HEK293 (cell line): ENCODE measurements at regions not wholly inside any gene's neighbourhood (a gene's known extent, or its start where the extent isn't known, plus 50 kb on each side); places are given as distances from the start of the nearest gene placed in this dataset.

Experiments used
- CTCF ChIA-PET: fragments of 350-600 bp; formaldehyde crosslinking; extraction: SDS; loops from one replicate; lab custom pipeline; 2021; ENCODE audit warnings: antibody characterized with exemption; lab: Yijun Ruan, JAX
- POLR2A ChIA-PET: fragments of 300-600 bp; formaldehyde crosslinking; extraction: SDS; loops from one replicate; lab custom pipeline; 2020; ENCODE audit warnings: antibody characterized with exemption, inconsistent platforms; lab: Yijun Ruan, JAX
- H3K27ac ChIP-seq: fragments of 200-500 bp; sonication (Bioruptor generic); 2 replicates; pipeline ENCODE4 v1.5.1; 2014; ENCODE audit warnings: low read depth, low read length, control low read depth, inconsistent platforms; ENCODE audit errors: extremely low read depth
- H3K36me3 ChIP-seq, 2 experiments: fragments of 200-500 bp in 1 of 2; sonication (Bioruptor generic) in 1 of 2; 1 replicate in 1 of 2; 2 replicates in 1 of 2; pipeline ENCODE4 v1.5.1; 2014 to 2017; ENCODE audit warnings: inconsistent platforms in 2 of 2, low read length in 2 of 2; ENCODE audit not compliant: control insufficient read depth in 2 of 2, insufficient read depth in 1 of 2
- H3K4me1 ChIP-seq: fragments of 200-500 bp; sonication (Bioruptor generic); 2 replicates; pipeline ENCODE4 v1.5.1; 2014; ENCODE audit warnings: mild to moderate bottlenecking, low read length, inconsistent platforms; ENCODE audit not compliant: control insufficient read depth, insufficient read depth
- H3K4me3 ChIP-seq: 2 replicates; pipeline ENCODE4 v1.5.1; 2011; ENCODE audit warnings: low read depth, mild to moderate bottlenecking, control low read depth, low read length, moderate library complexity
- H3K9me3 ChIP-seq: fragments of 200-500 bp; sonication (Bioruptor generic); 2 replicates; pipeline ENCODE4 v1.5.1; 2014; ENCODE audit warnings: low read depth, low read length, inconsistent platforms; ENCODE audit not compliant: control insufficient read depth, insufficient read depth
- WT1 ChIP-seq: fragments of 450-650 bp; formaldehyde crosslinking; IDR thresholded peaks from 2 replicates; pipeline ENCODE4 v1.5.1; 2016; ENCODE audit warnings: missing biosample characterization, missing genetic modification characterization
- ZNF292 ChIP-seq: fragments of 450-650 bp; formaldehyde crosslinking; IDR thresholded peaks from 2 replicates; pipeline ENCODE4 v1.5.1; 2016; ENCODE audit warnings: low read depth, missing biosample characterization, missing genetic modification characterization, borderline replicate concordance
- ZNF354C ChIP-seq: fragments of 450-650 bp; formaldehyde crosslinking; IDR thresholded peaks from 2 replicates; pipeline ENCODE4 v1.5.1; 2016; ENCODE audit warnings: missing biosample characterization, missing genetic modification characterization, low read depth, borderline replicate concordance
- ZNF416 ChIP-seq: fragments of 450-650 bp; formaldehyde crosslinking; IDR thresholded peaks from 2 replicates; pipeline ENCODE4 v1.5.1; 2016; ENCODE audit warnings: missing biosample characterization, missing genetic modification characterization
- ZNF529 ChIP-seq: fragments of 450-650 bp; formaldehyde crosslinking; IDR thresholded peaks from 2 replicates; pipeline ENCODE4 v1.5.1; 2017; ENCODE audit warnings: missing genetic modification characterization, missing biosample characterization; ENCODE audit not compliant: insufficient replicate concordance
- ZNF776 ChIP-seq: fragments of 450-650 bp; formaldehyde crosslinking; IDR thresholded peaks from 2 replicates; pipeline ENCODE4 v1.5.0; 2017; ENCODE audit warnings: missing biosample characterization, missing genetic modification characterization, borderline replicate concordance
- ZNF792 ChIP-seq: fragments of 450-650 bp; formaldehyde crosslinking; IDR thresholded peaks from 2 replicates; pipeline ENCODE4 v1.5.1; 2016; ENCODE audit warnings: missing biosample characterization, missing genetic modification characterization
- ZNF830 ChIP-seq: fragments of 450-650 bp; IDR thresholded peaks from 2 replicates; pipeline ENCODE4 v1.5.0; 2018; ENCODE audit warnings: missing biosample characterization, missing genetic modification characterization, low read depth, mild to moderate bottlenecking, moderate library complexity
- TF ChIP-seq, protein P1 (sequence below): fragments of 450-650 bp; formaldehyde crosslinking; IDR thresholded peaks from 2 replicates; pipeline ENCODE4 v1.5.1; 2016; ENCODE audit warnings: missing biosample characterization, missing genetic modification characterization
- TF ChIP-seq, protein P2 (sequence below): fragments of 450-650 bp; formaldehyde crosslinking; IDR thresholded peaks from 2 replicates; pipeline ENCODE4 v1.5.1; 2016; ENCODE audit warnings: missing biosample characterization, missing genetic modification characterization
- TF ChIP-seq, protein P3 (sequence below): fragments of 450-650 bp; formaldehyde crosslinking; IDR thresholded peaks from 2 replicates; pipeline ENCODE4 v1.5.1; 2016; ENCODE audit warnings: missing biosample characterization, missing genetic modification characterization
- TF ChIP-seq, protein P4 (sequence below): fragments of 450-650 bp; formaldehyde crosslinking; IDR thresholded peaks from 2 replicates; pipeline ENCODE4 v1.5.1; 2016; ENCODE audit warnings: missing biosample characterization, missing genetic modification characterization, borderline replicate concordance
- TF ChIP-seq, protein P5 (sequence below): fragments of 450-650 bp; formaldehyde crosslinking; IDR thresholded peaks from 2 replicates; pipeline ENCODE4 v1.5.1; 2016; ENCODE audit warnings: missing biosample characterization, missing genetic modification characterization, borderline replicate concordance
- TF ChIP-seq, protein P6 (sequence below): fragments of 450-650 bp; formaldehyde crosslinking; IDR thresholded peaks from 2 replicates; pipeline ENCODE4 v1.5.1; 2016; ENCODE audit warnings: missing biosample characterization, missing genetic modification characterization, low read depth

DNA sequence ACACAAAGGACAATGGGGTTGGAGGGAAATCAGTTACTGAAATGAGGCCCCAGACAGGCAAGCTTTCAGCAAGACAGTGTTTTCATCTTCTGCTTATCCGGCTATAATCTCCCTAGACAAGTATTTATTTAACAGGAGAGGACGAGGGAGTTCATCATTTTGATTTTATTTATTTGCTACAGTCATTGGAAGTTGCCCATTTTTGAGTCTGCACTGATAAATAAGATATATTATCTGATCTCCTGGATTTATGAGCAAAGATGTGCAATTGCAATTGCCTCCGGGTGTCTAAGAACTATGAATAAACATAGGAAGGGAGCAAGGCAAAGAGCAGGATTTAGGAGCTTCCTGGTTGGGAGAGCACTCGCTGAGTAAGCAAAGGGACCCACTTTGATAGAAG, 263.2 kb upstream of the EDA2R start (continued):
- TF ChIP-seq, protein P1, sequence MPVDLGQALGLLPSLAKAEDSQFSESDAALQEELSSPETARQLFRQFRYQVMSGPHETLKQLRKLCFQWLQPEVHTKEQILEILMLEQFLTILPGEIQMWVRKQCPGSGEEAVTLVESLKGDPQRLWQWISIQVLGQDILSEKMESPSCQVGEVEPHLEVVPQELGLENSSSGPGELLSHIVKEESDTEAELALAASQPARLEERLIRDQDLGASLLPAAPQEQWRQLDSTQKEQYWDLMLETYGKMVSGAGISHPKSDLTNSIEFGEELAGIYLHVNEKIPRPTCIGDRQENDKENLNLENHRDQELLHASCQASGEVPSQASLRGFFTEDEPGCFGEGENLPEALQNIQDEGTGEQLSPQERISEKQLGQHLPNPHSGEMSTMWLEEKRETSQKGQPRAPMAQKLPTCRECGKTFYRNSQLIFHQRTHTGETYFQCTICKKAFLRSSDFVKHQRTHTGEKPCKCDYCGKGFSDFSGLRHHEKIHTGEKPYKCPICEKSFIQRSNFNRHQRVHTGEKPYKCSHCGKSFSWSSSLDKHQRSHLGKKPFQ (tag by site-specific recombination): no peak

DNA sequence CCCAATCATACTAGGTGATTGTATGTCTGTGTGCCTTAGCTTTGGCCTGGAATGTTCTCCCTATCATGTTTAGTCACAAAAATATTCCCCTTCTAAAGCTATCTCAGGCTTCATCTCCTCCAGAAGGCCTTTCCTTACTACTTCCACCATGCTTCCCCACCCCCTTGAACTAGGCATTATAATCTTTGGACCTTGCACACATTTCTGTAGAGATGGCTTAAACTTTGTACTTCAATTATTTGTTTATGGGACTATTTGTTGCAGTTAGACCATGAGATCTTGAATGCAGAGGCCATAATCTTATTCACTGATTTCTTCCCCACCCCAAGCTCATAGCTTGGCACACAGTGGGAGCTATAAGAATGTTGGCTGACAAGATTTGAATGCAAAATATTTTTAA, 262.0 kb upstream of the EDA2R start:
- TF ChIP-seq ZNF354C (tag by site-specific recombination) (no peak), ZNF792 (tag by site-specific recombination) (no peak), ZNF292 (tag by site-specific recombination) (no peak), ZNF830 (tag by site-specific recombination) (no peak)
- TF ChIP-seq, protein P2, sequence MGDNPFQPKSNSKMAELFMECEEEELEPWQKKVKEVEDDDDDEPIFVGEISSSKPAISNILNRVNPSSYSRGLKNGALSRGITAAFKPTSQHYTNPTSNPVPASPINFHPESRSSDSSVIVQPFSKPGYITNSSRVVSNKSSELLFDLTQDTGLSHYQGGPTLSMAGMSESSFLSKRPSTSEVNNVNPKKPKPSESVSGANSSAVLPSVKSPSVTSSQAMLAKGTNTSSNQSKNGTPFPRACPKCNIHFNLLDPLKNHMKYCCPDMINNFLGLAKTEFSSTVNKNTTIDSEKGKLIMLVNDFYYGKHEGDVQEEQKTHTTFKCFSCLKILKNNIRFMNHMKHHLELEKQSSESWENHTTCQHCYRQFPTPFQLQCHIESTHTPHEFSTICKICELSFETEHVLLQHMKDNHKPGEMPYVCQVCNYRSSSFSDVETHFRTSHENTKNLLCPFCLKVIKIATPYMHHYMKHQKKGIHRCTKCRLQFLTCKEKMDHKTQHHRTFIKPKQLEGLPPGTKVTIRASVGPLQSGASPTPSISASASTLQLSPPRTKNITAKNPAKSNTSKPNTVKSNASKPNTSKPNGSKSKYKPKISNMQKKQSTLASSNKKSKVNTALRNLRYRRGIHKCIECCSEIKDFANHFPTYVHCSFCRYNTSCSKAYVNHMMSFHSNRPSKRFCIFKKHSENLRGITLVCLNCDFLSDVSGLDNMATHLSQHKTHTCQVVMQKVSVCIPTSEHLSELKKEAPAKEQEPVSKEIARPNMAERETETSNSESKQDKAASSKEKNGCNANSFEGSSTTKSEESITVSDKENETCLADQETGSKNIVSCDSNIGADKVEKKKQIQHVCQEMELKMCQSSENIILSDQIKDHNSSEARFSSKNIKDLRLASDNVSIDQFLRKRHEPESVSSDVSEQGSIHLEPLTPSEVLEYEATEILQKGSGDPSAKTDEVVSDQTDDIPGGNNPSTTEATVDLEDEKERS: no peak
- TF ChIP-seq, protein P1 (tag by site-specific recombination): no peak
- TF ChIP-seq, protein P3, sequence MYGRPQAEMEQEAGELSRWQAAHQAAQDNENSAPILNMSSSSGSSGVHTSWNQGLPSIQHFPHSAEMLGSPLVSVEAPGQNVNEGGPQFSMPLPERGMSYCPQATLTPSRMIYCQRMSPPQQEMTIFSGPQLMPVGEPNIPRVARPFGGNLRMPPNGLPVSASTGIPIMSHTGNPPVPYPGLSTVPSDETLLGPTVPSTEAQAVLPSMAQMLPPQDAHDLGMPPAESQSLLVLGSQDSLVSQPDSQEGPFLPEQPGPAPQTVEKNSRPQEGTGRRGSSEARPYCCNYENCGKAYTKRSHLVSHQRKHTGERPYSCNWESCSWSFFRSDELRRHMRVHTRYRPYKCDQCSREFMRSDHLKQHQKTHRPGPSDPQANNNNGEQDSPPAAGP (tag by site-specific recombination): no peak
- TF ChIP-seq, protein P4, sequence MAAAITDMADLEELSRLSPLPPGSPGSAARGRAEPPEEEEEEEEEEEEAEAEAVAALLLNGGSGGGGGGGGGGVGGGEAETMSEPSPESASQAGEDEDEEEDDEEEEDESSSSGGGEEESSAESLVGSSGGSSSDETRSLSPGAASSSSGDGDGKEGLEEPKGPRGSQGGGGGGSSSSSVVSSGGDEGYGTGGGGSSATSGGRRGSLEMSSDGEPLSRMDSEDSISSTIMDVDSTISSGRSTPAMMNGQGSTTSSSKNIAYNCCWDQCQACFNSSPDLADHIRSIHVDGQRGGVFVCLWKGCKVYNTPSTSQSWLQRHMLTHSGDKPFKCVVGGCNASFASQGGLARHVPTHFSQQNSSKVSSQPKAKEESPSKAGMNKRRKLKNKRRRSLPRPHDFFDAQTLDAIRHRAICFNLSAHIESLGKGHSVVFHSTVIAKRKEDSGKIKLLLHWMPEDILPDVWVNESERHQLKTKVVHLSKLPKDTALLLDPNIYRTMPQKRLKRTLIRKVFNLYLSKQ (tag by site-specific recombination): no peak
- TF ChIP-seq, all 188 proteins: peak for 0
- no peak overlapping the region for H3K27ac ChIP-seq

DNA sequence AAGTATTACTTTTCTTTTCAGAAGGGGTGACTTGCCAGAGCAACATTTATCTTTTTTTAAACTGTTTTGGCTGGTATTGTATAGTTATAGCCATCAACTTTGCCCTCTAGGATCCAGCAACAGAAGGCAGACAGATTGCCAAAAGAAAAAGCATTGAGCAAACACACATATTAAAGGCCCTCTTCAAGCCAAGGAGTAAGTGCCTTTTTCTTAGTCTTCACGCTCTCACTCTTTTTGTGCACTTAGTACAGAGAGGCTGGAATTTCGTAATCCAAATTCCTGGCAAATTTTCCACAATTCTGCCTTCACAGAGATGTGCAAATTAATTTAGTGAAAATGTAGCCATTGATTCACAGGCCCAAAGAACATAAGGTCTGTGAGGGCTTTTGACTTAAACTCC, 253.1 kb upstream of the EDA2R start:
- POLR2A ChIA-PET: no interaction called here
- TF ChIP-seq ZNF292 (tag by site-specific recombination) (no peak), ZNF529 (tag by site-specific recombination) (no peak), ZNF776 (tag by site-specific recombination) (no peak), WT1 (no peak), ZNF416 (no peak)
- TF ChIP-seq, protein P5, sequence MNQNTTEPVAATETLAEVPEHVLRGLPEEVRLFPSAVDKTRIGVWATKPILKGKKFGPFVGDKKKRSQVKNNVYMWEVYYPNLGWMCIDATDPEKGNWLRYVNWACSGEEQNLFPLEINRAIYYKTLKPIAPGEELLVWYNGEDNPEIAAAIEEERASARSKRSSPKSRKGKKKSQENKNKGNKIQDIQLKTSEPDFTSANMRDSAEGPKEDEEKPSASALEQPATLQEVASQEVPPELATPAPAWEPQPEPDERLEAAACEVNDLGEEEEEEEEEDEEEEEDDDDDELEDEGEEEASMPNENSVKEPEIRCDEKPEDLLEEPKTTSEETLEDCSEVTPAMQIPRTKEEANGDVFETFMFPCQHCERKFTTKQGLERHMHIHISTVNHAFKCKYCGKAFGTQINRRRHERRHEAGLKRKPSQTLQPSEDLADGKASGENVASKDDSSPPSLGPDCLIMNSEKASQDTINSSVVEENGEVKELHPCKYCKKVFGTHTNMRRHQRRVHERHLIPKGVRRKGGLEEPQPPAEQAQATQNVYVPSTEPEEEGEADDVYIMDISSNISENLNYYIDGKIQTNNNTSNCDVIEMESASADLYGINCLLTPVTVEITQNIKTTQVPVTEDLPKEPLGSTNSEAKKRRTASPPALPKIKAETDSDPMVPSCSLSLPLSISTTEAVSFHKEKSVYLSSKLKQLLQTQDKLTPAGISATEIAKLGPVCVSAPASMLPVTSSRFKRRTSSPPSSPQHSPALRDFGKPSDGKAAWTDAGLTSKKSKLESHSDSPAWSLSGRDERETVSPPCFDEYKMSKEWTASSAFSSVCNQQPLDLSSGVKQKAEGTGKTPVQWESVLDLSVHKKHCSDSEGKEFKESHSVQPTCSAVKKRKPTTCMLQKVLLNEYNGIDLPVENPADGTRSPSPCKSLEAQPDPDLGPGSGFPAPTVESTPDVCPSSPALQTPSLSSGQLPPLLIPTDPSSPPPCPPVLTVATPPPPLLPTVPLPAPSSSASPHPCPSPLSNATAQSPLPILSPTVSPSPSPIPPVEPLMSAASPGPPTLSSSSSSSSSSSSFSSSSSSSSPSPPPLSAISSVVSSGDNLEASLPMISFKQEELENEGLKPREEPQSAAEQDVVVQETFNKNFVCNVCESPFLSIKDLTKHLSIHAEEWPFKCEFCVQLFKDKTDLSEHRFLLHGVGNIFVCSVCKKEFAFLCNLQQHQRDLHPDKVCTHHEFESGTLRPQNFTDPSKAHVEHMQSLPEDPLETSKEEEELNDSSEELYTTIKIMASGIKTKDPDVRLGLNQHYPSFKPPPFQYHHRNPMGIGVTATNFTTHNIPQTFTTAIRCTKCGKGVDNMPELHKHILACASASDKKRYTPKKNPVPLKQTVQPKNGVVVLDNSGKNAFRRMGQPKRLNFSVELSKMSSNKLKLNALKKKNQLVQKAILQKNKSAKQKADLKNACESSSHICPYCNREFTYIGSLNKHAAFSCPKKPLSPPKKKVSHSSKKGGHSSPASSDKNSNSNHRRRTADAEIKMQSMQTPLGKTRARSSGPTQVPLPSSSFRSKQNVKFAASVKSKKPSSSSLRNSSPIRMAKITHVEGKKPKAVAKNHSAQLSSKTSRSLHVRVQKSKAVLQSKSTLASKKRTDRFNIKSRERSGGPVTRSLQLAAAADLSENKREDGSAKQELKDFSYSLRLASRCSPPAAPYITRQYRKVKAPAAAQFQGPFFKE (tag by site-specific recombination): no peak
- TF ChIP-seq, protein P6, sequence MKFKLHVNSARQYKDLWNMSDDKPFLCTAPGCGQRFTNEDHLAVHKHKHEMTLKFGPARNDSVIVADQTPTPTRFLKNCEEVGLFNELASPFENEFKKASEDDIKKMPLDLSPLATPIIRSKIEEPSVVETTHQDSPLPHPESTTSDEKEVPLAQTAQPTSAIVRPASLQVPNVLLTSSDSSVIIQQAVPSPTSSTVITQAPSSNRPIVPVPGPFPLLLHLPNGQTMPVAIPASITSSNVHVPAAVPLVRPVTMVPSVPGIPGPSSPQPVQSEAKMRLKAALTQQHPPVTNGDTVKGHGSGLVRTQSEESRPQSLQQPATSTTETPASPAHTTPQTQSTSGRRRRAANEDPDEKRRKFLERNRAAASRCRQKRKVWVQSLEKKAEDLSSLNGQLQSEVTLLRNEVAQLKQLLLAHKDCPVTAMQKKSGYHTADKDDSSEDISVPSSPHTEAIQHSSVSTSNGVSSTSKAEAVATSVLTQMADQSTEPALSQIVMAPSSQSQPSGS (tag by site-specific recombination): no peak

More for the DNA sequence above, 262.0 kb upstream of the EDA2R start:
- Histone ChIP-seq H3K4me3 (no peak overlapping the region), H3K4me1 (no peaks in the 10 kb centered on the region), H3K9me3 (no peaks in the 10 kb centered on the region), H3K36me3 (no peaks in the 10 kb centered on the region)
- POLR2A ChIA-PET: no interaction called here
- CTCF ChIA-PET: interaction anchor here (0.6 kb wide), 2 partner anchors 674 to 960 kb away, joined by 3 to 4 read pairs; no protein-coding TSS in a partner anchor

More for the DNA sequence above, 253.1 kb upstream of the EDA2R start:
- Histone ChIP-seq H3K36me3 (no peaks in the 10 kb centered on the region), H3K27ac (no peak overlapping the region), H3K9me3 (no peaks in the 10 kb centered on the region), H3K4me3 (no peak overlapping the region), H3K4me1 (no peaks in the 10 kb centered on the region)
- CTCF ChIA-PET: no interaction called here
